SK-MEL-5 (cell line): ENCODE measurements at regions not wholly inside any gene's neighbourhood (a gene's known extent, or its start where the extent isn't known, plus 50 kb on each side); places are given as distances from the start of the nearest gene placed in this dataset.
"Not testable (repeated sequence)": the region's sequence is repeated elsewhere in the genome, so short reads cannot be mapped to it uniquely, and the experiment has no call there.

Source experiments
- DNase-seq: peaks from one replicate; pipeline ENCODE4 v3.0.0-alpha.2; 2016; ENCODE audit warnings: low read depth, low spot score
- in situ Hi-C: cut with HindIII; loops from 2 replicates; pipeline ENCODE4 v1.10.0; 2016; ENCODE audit warnings: low sequenced_read_pairs, high pct_unique_total_duplicates, low pct_unique_long_range_greater_than_20kb

DNA sequence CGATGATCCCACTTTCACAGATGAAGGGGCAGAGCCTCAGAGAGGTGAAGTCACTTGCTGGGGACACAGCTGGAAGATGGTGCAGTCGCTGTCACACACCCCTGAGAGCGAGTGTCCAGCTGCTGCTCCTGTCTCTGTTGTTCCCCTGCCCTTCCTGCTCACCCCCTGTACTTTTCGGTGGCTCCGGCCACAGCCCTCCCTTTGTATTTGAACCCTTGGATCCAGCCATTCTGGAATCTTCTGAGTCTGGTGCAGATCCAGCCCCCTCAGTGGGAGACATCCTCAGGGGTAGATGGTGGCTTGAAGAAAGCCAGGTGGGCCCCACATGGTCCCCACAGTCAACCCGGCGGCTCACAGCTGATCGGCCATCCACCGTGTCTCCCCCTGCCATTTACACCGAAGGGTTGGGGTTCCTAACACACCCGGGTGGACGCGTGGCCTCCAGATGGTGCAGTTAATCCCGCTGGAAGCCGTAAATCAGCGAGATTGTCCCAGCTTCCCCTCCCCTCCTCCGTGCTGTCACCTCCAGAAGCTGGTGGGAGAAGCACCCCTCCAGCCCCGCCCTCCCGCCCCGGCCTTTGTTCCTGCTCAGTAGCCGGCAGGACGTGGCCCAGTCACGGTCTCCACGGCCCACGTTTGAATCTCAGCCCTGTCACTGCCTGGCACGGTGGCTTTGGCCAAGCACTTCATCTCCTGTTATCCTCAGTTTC, 204.8 kb downstream of the C9orf50 start:
- in situ Hi-C loops: no loop called here
- DNase-seq: no peak

DNA sequence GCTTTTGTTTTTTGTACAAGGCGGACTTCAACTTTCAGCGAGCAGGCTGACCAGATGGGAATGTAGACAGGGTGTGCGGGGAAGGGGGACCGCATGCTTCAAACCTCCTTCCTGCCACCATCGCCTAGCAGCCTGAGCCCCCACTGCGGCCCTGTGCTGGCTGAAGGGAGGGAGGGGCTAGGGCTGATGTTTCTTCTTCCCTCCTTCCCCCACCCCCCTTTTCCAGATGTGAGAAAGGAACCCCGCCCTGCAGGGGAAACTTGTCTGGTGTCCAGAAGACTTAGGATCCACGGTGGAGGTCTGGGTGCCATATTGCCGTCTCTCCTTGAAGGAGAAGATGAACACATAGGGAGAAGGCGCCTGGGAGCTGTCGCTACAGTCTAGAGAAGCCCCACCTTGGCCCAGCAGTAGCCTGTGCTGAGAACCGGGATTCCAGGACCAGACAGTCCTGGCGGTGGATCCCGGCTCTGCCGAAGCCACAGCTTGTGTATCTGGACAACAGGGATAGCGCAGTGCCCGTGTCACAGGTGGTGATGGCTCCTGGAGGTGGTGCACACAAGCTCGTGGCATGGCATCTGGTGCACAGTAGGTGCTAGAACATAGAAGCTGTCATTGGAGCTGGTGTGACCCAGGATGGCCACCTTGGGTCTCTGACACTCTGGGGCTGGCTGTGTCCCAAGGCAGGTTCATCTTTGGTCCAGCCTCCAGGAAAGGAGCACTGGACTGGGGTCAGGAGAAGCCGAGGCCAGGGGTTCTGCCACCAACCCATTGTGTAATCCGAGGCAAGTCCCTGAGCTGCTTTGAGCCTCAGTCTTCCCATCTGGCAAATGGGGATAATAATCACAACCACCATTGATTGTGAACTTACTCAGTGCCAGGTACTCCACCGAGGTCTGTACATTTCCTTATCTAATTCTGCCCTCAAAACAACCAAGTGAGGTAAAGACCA, 205.6 kb downstream of the C9orf50 start:
- DNase-seq: no peak
- in situ Hi-C loops: no loop called here

DNA sequence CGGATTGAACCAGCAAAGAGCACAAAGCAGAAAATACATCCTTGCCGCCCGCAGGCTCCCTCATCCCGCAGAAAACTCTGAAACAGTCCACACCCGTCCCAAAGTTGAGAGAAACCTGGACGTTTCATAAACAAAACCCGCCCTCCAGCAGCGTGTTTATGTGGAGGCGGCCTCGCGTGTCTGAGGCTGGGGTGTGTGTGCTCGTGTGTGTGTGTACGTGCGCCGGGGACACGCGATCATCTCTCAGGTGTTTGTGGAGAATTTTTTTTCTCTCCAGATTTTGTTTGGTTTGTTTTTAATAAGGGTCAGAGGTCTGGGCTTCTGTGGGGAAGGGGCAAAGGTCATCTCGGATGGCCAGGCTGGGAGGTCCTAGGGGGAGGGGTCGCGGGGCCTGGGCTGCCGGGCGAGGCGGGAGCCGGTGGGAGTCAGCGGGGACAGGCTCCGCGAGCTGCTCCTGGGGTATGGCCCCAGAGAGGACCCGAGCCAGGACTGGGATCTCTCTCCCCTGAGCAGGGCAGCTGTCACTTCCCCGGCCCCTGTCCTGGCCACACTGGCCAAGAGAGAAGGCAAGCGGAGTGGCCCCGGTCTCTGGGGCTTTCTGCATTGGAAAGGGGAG, 206.4 kb downstream of the C9orf50 start:
- DNase-seq: no peak
- in situ Hi-C loops: no loop called here

DNA sequence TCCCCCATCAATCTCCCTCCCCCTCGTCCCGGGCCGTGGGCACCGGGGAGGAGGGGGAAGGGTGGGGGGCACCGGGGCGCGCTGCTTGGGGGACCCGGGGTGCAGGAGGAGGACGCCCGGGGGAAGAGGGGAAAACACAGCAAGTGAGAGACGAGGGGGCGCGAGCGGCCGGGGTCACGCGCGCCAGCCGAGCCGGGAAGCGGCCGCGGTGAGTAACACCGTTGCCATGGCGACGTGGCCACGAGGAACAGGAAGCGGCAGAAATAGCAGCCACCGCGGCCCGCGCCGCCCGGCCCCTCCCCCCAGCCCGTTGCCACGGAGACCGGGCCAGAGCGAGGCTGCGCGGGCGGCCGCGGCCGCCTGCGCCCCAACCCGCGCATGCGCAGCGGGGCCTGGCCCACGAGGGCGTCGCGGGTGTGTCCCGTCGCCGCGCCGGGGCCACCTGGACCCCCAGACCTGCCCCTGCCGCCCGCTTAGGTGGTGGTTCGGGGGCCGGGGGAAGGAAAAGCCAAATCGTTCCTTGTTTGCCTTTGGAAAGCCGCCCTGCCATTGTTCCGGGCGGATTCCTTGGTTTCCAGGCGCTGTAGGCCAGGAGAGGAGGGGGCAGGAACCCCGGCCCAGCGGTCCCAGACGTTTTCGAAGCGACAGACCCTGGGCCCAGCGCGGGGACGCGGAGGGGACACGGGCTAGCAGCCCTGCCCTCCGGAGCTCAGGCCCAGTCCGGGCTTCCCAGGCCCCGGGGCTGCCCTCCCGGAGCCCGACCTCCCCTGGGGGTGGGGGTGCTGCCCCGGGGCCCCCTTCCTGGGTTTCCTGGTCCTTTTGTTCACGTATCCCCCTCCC, 207.1 kb downstream of the C9orf50 start:
- DNase-seq: peak; percentile 97
- in situ Hi-C loops: no loop called here

DNA sequence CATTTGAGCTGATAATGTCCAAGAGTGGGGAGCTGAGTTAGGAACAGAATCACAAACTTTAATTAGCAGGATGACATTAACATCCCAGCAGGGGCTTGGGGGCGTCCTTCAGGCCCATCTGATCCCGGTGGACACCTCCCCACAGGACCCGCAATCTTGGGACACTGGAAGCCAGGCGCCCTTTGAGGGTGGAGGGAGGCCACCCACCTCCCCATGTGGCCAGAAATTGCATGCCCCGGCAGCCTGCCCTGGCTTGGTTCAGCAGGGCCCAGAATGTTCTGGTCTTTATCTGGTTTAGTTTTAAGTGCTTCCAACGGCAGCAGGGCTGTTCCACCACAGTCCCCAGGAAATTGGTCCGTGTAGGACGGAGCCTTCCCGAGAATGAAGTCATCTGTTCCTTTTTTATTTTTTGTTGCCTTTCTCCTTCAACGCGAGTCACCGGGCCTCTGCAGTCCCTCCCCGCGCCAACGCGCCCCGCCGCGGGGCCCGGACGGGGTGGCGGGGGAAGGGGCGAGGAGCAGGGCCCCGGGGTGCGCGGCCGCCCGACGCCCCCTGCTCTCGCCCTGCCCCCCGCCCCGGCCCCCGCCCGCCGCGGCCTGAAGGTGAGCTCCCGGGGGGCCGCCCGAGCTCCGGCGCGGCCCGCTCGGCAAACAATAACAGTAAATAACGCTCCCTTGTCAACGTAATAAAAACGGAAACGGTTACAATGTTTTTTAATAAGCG, 207.9 kb downstream of the C9orf50 start:
- in situ Hi-C loops: no loop called here
- peak; percentile 61 for DNase-seq

DNA sequence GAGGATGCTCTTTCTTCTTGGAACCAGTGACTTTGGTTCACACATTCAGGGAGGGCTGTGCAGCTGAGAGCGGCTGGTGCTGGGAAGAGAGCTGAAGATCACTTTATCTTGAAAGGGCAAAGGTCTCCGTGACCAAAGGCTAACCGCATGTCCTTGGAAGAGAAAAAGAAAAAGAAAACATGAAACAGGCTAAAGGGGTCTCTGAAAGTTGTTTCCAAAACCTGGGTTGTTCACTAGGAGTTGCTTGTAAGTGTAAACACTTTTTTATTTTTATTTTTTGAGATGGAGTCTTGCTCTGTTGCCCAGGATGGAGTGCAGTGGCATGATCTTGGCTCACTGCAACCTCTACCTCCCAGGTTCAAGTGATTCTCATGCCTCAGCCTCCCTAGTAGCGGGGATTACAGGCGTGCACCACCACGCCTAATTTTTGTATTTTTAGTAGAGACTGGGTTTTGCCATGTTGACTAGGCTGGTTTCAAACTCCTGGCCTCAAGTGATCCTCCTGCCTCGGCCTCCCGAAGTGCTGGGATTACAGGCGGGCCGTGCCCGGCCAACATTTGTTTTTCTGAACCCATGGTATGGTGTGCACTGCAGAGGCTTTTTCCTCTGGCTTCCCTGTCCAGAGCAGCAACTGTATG, 208.6 kb downstream of the C9orf50 start:
- in situ Hi-C loops: not testable (repeated sequence)

DNA sequence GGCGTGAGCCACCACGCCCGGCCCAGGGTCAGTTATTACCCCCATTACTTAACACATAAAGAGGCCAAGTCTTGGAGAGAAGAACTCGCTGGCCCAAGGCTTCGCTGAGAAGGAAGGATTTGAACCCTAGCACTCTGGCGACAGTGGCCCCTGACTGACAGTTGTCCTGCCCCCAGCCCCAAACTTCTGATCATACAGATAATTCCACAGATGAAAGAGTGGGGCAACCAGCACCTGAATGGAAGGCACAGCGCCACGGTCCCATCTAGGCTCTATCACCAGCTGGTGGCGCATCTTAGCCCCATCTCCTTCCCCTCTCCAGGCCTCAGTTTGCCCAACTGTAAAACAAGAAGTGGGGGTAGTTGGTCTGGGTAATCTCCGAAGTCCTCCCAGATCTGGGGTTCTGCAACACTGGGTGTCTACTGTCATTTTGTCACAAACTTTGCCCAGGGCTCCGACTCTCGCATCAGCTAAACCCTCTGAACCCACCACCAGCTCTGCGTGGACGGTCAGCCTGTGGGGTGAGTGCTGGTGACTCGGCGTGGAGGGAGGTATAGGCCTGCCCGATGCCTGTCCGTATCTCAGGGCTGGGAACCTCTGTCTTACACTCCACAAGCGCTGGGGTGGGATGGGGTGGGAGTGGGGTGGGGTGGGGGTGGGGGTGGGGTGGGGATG, 209.3 kb downstream of the C9orf50 start:
- in situ Hi-C loops: no loop called here
- no peak for DNase-seq

More for the DNA sequence above, 208.6 kb downstream of the C9orf50 start:
- not testable (repeated sequence) for DNase-seq

DNA sequence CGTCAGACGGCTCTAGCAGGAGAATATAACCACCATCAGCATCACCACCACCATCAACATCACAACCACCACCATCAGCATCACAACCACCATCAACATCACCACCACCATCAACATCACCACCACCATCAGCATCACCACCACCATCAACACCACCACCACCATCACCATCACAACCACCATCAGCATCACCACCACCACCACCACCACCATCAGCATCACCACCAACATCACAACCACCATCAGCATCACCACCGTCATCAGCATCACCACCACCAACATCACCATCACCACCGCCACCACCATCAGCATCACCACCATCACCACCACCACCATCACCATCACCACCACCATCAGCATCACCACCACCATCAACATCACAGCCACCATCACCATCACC, 210.7 kb downstream of the C9orf50 start:
- DNase-seq: no peak
- in situ Hi-C loops: no loop called here

- no peak for DNase-seq
- in situ Hi-C loops: no loop called here
Measured at GRCh38 chr9:129408535-129409215, 212.2 kb downstream of the C9orf50 start.

GRCh38 chr9:129407905-129408452, 212.9 kb downstream of the C9orf50 start:
- in situ Hi-C loops: no loop called here
- DNase-seq: no peak

- in situ Hi-C loops: no loop called here
- no peak for DNase-seq
Measured at GRCh38 chr9:129406278-129407225, 214.3 kb downstream of the C9orf50 start.

GRCh38 chr9:129405827-129406213, 215.1 kb downstream of the C9orf50 start:
- in situ Hi-C loops: no loop called here
- no peak for DNase-seq

DNA sequence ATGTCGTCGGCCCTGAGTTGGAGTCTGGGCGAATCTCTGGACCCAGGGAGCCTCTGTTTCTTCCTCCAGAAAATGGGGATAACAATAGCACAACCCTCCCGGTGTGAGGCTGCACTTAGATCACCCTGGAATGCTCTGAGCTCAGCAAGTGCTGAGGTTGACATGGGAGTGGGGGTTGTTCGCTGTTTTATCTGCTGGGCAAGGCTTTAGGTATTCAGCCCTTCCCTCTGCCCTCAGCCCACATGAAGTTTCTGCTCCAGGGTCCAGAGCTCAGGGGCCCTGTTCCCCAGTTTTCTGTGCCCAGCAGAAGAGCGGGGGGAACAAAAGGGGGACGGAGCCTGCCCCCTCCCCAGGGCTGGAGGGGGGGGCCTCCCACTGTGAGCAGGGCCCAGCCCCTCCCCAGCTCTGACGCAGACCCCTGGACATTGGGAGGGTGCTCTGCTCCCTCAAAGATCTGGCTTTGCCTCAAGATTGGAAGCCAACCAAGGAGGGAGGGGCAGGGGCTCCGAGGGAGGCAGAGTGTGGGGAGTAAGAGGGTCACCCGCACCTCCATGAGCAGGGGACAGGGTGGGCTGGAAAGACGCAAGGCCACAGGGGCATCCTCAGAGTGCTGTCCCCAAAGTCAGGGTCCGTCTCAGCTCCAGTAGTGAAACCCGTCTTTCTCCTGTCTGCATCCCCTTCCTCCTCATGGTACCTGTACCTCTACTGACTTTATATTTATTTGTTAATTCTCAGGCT, 215.6 kb downstream of the C9orf50 start:
- in situ Hi-C loops: no loop called here
- no peak for DNase-seq

DNA sequence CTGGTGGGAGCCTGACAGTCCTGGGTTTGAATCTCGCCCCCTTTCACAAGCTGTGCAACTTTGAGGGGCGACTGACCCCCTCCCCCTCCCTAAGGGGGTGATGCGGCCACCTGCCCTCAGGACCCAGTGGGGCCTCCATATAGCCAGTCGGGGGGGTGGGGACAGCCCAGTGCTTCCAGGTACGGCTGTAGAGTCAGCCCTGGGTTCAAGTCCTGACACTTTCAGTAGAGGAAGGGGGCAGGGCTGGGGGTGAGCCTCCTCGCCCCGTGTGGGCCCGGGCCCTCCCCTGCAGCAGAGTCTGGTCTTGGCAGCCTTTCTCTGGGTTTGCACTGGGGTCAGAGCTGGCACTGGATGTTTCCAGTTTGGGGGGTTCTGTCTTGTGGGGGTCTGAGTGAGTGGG, 216.3 kb downstream of the C9orf50 start:
- no peak for DNase-seq
- in situ Hi-C loops: no loop called here
